Effector CD4-positive, alpha-beta T cell (primary cell): ENCODE measurements at regions not wholly inside any gene's neighbourhood (a gene's known extent, or its start where the extent isn't known, plus 50 kb on each side); places are given as distances from the start of the nearest gene placed in this dataset.

Source experiments
- DNase-seq: peaks from one replicate; pipeline ENCODE4 v3.0.0-alpha.2; 2020

DNA sequence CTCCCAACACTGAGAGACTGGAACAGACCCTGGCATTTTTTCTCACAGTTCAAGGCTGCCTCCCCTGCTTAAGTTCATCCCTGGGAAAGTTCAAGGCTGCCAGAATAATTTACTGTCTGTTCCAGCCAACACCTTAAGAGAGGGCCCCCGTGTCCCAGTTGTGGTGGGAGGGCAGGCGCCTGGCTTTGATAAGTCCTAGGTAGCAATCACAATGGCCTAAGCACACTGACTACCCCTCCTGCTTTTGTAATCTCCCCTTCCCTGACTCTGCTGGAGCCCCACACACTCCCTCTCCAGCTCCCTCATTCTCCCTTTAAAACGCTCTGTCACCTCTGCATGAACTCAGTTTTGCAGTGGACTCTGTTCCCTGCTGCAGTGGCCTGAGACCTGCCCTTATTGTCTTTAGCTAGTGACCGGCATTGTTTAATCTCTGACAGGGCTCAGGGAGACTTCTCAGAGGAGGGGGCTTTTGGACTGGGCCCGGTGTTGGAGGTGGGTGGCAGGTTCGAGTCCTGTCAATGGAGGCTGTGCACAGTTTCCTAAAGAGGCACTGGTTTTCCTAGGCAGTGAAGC, 507.2 kb downstream of the TBC1D22A start:
- DNase-seq: no peak

GRCh38 chr22:47267513-47268282, 505.2 kb downstream of the TBC1D22A start:
- DNase-seq: no peak

GRCh38 chr22:47266329-47266728, 503.9 kb downstream of the TBC1D22A start:
- no peak for DNase-seq

GRCh38 chr22:47260551-47260950, 498.1 kb downstream of the TBC1D22A start:
- DNase-seq: no peak

DNA sequence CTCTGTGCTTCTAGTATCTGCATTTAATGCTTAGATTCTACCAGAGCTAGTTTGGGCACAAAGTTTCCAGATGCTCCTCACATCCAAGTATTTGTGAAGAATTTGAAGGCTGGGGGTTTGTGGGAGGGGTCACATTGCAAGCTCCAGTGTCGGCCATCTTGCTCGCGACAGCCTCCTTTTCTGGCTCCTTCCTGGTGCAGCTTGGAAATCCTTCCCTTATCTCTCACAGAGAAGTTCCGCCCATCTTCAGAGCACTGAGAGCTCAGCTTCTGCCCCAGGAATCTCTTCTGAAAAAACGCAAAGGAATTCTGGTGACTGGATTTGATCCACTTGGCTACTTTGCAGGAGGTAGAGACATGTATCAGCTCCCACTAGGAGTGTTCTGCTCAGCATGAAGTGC, 497.5 kb downstream of the TBC1D22A start:
- no peak for DNase-seq

DNA sequence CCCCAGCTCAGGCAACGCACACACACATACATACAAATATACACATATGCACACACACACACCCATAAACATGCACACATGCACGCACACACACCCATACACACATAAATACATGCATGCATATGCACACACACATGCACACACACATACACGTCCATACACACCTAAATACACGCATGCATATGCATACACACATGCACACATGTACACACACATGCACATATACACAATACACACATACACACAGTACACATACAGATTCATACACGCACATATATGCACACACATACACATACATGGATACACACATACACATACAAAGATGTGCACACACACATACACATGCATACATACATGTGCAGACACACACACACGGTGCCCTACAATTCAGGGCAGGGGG, 496.6 kb downstream of the TBC1D22A start:
- no peak for DNase-seq

- no peak for DNase-seq
Observed at GRCh38 chr22:47257976-47258375, 495.5 kb downstream of the TBC1D22A start.

DNA sequence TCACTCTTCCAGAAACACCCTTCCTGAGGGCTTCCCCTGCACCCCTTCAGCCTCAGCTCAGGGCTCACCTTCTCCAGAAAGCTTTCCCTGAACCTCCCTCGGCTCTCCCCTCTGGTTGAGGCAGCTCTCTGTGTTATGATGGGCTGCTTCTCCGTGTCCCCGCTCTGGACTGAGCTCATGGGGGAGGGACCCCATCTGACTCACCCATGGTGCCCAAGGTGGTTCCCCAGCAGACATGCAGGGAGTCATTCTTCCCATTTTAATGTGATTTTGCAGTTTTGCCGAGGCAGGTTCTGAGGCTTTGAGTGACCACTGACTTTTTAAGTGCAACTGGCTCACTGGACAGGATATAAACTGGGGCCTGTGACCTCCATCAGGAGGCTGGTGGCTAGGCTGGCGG, 495.1 kb downstream of the TBC1D22A start:
- no peak for DNase-seq

DNA sequence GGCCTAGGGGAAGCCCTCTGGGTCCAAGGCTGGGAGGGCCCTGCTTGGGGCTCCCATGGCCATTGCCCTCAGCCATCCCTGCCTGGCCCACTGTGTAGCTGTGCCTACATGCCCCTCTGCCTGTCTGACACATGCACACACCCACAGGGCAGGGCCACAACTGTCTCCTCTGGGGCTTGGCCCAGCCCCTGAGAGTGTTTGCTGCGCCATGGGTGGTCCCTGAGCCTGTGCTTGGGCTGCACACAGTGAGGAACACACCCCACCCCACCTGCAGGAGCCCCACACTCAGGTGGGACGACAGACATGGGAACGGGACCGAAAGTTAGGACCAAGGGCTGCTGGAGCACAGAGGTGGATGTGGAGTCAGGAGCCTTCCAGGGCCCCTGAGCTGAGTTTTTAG, 489.5 kb downstream of the TBC1D22A start:
- DNase-seq: no peak

- no peak for DNase-seq
Observed at GRCh38 chr22:47250995-47251765, 488.7 kb downstream of the TBC1D22A start.

- no peak for DNase-seq
Observed at GRCh38 chr22:47249370-47249928, 487.0 kb downstream of the TBC1D22A start.

- no peak for DNase-seq
Observed at GRCh38 chr22:47248925-47249324, 486.5 kb downstream of the TBC1D22A start.

- DNase-seq: no peak
Observed at GRCh38 chr22:47247579-47248240, 485.3 kb downstream of the TBC1D22A start.

DNA sequence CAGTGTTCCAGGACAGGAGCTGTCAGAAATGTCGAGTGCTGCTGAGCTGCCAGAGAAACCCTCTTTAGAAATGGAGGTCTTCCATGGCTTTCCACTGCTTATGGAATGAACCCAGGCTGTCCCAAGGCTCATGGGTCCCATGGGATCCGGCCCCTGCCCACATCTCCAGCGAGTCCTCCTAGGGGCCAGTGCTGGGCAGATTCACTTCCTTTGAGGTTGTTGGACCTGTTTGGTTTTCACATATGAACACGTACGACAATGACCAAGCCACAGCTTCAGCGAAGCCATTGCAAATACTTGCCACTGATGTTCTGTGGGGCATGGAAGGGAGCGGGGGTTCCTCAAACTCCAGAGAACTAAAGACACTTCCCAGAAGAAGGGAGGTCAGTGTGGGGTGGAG, 483.3 kb downstream of the TBC1D22A start:
- no peak for DNase-seq

- DNase-seq: no peak
Observed at GRCh38 chr22:47245286-47245685, 482.8 kb downstream of the TBC1D22A start.

GRCh38 chr22:47240116-47240515, 477.7 kb downstream of the TBC1D22A start:
- DNase-seq: no peak

- no peak for DNase-seq
Observed at GRCh38 chr22:47239474-47239860, 477.0 kb downstream of the TBC1D22A start.

- no peak for DNase-seq
Observed at GRCh38 chr22:47238690-47239473, 476.4 kb downstream of the TBC1D22A start.

DNA sequence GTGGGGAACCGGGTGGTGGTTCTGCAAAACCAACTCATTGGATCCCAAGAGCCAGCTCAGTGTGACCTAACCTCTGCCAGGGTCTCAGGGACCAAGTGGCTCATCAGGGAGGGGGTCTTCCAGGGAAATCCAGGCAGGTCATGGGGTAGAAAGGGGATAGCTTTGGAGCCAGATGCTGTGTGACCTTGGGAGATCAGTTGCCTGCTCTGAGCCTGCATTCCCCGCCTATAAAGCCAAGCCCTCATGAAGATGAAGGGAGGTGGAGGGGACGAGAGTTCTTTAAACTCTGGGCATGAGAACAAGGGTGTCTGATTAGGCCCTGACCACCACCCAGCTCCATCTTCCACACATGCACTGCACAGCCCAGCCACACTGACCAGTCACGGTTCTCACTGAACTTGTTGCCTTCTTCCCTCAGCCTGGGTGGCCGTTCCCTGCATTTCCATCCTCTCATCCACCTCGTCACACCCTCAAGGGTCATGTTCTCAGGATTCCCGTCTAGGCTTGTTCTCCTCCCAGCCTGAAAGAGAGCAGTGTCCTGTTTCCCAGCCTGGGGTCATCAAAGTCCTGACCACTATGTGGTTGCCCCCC, 475.5 kb downstream of the TBC1D22A start:
- DNase-seq: no peak

DNA sequence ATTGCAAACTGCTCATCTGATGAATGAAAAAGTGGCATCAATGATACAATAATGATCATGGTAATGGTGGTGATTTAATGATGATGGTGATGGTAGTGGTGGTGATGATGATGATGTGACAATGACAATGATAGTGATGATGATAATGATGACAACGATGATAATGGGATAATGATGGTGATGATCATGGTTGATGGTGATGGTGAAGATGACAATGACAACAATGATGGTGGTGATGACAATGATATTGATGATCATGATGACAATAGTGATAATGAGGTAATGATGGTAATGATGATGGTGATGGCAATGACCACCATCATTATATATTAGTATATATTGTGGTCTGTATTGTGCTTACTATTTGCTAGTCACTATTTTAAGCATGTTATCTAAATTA, 474.3 kb downstream of the TBC1D22A start:
- no peak for DNase-seq

DNA sequence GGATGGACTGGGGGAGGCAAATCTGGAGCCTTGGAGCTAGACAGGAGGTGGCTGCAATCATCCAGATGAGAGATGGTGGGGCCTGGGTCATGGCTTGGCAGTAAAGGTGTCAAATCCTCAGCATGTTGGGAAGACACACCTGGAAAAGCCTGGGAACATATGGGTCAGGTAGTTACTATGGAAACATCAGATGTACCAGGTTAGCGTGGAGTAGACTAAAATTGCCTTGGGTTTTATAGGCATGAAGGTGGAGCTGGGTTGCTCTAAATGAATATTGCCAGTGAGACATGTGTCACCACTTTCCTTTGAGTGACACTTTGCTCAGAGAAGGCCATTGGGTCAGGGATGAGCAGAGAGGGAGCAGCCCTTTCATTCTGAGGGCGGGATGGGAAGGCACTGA, 473.7 kb downstream of the TBC1D22A start:
- DNase-seq: no peak
